Activated CD4-positive, alpha-beta T cell treated with anti-CD3 and anti-CD28 coated beads, Interleukin-2, amount 50 U/mL, for 1 hour (primary cell): ENCODE measurements at regions not wholly inside any gene's neighbourhood (a gene's known extent, or its start where the extent isn't known, plus 50 kb on each side); places are given as distances from the start of the nearest gene placed in this dataset.

ENCODE experiments used
- DNase-seq: peaks from one replicate; pipeline ENCODE4 v3.0.0-alpha.2; 2020

DNA sequence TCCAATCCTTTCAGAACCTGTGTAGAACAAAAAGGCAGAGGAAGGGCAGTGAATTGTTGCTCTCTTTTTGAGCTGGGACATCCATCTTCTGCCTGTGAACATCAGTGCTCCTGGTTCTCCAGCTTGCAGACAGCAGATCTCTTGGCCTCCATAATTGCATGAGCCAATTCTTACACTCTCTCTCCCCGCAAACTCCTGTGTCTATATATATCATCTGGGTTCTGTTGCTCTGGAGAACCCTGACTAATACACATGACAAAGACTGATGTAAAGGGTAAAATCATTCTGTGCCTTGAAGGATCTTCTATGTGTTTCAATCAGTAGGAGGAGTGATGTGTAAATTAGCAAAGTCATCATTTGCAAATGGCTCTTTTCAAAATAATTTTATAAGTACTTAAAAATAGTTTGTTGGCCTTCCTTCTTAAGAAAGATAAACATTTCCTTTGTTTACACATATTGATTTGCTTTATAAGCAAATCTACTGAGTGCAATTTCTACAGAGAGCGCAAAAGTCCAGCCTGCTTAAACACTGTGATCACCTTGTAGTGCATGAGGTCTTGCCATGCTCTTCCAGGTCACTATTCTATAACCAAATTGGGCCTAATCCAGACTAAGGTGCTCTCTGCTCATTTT, 154.9 kb upstream of the ANKRD28 start:
- no peak for DNase-seq

- DNase-seq, result no peak
Measured at GRCh38 chr3:15953841-15954240, 156.1 kb upstream of the ANKRD28 start.

DNA sequence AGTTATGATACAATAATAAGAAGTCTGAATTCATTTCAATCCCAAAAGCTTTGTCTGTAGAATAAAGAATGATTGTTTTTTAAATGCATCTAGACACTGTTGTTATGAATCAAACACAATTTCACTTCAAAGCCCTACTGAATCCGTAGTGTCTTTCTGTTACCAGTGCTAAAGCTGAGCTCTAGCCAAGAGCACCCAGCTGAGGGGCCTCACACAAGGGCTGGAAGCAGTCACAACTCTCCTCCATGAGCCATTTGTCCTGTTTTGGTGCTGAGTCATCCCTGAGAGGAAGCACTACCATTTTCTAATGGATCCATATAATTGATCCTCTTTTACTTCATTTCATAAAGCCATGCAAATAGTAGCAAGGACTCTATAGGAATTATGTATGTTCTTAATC, 158.2 kb upstream of the ANKRD28 start:
- no peak for DNase-seq

GRCh38 chr3:15958692-15959433, 161.1 kb upstream of the ANKRD28 start:
- no peak for DNase-seq

DNA sequence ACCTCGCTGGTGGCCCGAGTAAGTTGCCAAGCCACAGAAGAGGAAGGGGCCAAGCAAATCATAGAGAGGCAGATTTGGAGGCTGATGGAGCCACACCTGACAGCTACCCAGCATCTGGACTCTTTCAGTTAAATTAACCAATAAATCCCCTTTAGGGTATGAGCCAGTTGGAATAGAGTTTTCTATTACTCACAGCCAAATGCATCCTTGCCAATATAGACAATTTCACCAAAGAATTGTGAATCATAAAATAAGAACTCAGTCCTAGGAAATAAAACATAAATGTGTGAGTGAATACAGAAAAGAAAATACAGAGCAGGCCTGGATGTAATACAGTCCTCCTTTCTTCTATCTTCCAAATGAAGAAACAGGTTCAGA, 161.6 kb upstream of the ANKRD28 start:
- no peak for DNase-seq

DNA sequence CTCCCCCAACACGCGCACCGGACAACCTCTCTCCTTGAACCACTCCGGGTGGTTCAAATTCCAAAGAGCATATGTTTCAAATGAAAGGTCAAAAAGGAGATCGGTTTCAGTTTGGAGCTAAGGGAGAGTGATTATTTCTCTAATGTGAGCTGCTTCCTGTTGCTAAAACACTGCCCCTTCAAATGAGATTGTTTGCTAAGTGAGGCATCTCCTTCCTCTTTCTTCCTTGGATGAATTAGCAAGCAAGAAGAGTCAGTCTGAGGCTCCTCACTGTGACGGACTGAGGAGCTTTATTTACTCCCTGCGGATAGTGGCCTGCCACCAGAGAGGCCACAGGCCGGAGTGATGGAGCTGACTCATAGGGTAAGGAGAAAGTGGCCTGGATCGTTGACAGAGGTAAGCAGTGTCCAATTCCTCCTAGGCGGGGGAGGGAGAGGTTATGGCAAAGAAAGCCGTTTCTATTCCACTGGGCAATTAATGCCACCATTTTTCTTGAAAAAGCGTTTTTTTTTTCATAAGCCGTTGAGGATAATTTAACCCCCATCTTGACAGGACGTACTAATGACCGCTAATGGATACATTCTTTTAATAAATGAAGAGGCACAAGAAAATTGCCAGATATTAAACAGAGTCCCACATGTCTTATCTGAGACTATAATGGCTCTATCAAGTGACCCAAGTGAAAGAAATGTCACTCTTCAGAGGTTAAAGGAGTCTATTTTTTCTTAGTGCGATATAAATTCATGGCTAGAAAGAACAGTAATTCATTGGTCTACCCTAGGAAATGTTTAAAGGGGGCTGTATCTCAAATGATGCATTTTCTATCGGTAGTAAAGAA, 167.0 kb upstream of the ANKRD28 start:
- DNase-seq, result no peak

DNA sequence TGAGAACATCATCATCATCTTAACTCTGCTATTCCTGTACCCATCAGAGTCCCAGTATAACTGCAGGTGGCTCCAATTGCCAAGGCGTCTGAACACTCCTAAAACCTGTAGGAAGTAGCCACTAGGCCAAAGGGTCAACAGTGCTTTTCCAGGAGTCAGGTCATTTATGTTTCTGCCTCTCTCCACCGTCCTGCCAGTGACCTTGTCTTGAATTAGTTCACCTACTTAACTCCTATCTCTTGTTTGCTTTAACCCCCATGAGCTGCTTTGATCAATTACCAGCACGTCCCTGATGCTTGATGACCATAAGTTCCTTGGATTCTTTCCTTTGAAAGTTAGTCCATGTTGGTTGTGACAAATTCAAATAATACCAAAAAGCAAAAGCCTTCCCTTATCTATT, 169.8 kb upstream of the ANKRD28 start:
- no peak for DNase-seq

- no peak for DNase-seq
Measured at GRCh38 chr3:15969874-15970640, 172.3 kb upstream of the ANKRD28 start.

GRCh38 chr3:15973414-15973813, 175.6 kb upstream of the ANKRD28 start:
- DNase-seq, result no peak

DNA sequence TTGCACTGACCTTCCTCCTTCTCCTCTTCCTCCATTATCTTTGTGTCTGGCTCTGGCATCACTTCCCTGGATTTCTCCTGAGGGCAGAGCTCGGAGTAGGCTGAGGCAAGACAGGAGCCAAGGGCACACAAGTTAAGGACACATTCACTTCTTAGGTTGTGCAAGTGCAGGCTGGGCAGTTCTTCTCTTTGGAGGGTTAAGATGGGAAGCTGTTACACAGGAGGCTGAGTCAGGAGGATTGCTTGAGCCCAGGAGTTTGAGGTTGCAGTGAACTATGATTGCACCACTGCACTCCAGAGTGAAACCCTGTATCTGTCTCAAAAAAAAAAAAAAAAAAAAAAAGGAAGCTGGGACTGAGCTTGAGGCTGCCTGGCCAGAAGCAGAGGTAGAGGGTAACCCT, 176.2 kb upstream of the ANKRD28 start:
- DNase-seq, result no peak

GRCh38 chr3:15974647-15975046, 176.9 kb upstream of the ANKRD28 start:
- DNase-seq, result no peak

DNA sequence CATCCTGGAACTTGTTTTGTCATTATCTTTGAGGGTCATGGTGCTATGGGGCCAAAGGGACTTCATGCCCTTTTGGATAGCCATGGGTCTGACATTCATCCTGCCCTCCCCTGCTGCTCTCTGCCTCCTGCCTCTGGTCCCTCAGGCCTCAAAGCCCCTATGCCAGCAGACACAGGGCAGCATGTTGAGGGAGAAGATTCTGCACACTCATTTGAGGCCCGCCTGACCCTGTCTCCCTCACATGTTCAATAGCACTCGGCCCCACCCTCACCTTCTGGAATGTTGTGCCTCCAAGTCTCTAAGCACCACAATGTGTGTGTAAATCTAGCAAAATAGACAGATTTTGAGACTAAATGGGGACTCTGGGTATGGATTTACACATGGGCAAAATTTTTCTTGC, 178.7 kb upstream of the ANKRD28 start:
- no peak for DNase-seq

DNA sequence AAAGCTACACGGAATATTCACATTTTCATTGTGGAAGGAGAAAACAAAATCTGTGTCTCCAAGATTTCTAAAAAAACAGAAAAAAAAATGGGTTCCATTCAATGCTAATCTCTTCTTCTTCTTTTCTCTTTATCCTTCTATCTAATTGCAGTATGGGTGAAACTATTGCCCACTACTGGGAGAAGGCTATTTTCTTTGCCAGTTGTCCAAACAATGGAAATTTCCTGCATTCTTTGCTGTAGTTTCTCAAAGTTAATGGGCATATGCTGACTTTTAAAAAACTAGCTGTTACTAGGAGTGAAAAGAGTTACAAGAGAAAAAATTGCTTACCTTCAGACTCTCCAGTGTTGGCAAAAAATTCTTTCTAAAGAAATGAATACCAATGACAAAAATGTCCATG, 179.3 kb upstream of the ANKRD28 start:
- no peak for DNase-seq

GRCh38 chr3:15977598-15978232, 179.9 kb upstream of the ANKRD28 start:
- DNase-seq, result no peak

- no peak for DNase-seq
Measured at GRCh38 chr3:15978801-15979200, 181.0 kb upstream of the ANKRD28 start.

GRCh38 chr3:15979495-15979894, 181.7 kb upstream of the ANKRD28 start:
- DNase-seq, result no peak

- DNase-seq, result no peak
Measured at GRCh38 chr3:15979900-15980299, 182.1 kb upstream of the ANKRD28 start.

DNA sequence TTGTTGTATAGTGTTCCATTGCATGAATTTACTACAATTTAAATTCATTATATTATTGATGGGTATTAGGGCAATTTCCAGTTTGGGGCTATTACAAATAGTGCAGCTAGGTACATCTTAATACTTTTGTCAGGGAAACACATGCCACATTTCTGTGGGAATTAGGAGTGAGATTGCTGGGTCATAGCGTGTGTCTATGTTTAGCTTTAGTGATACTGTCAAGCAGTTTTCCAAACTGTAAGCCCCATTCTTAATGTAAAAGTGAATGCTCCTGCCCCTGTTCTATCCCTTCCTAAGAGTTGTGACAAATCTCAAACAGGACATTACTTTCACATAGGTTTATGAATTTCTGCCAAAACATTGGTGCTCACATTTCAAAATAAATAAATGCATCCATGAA, 184.5 kb upstream of the ANKRD28 start:
- DNase-seq, result no peak

DNA sequence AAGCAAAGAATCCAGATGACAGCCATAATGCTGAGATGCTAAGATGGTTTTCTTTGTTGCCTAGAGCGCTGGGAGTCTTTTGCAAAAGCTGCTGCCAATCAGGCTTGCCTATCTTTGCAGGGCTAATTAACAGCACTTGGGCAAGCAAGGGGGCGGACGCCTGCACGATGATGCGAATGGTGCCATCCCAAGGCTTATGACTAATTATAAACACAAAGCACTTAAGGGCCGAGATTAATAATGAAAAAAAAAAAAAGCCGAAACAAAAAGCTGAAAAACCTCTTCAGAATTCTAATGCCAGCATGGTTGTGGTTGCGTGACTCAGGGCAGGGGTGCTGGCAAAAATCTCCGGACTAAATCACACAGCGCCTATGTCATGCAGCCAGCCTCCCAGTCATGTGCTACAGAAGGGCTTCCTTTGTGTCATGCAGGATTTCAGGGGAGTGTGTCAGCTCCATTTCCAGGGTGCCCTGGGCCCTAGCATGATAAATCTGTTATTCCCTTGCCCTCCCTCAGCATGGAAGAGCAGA, 185.0 kb upstream of the ANKRD28 start:
- DNase-seq, result no peak

DNA sequence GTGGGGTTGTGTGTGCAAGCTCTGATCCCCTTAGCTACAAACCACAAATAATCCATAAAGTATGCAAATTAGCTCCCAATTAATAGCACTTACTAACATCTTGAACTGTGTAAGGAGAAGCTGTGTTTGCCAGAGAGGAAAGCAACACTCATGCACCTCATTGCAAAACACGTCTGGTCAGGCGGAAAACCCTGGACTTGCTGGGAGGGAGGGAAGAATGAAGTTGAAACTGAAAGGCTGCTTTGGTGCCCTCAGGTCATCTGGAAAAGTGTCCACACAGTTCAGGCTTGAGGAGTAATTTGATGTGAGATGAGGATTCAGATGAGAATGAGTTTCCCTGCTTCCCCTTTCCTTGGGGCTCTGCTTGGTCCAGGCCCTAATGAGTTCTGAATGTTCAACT, 185.5 kb upstream of the ANKRD28 start:
- DNase-seq, result no peak

GRCh38 chr3:15983693-15984092, 185.9 kb upstream of the ANKRD28 start:
- DNase-seq, result no peak

DNA sequence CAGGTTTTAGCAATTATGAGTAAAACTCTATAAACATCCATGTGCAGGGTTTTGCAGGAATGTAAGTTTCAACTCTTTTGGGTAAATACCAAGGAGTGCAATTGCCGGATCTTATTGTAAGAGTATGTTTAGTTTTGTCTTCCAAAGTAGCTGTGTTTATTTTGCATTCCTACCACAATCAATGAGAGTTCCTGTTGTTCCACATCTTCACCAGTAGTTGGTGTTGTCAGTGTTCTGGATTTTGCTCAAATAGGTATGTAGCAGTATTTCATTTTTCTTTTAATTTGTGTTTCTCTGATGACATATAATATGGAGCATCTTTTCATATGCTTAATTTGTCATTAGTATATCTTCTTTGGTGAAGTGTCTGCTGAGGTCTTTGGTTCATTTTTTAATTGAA, 185.1 kb upstream of the GALNT15 start:
- DNase-seq, result no peak
